Fibroblast of the conjunctiva (primary cell): ENCODE measurements at regions not wholly inside any gene's neighbourhood (a gene's known extent, or its start where the extent isn't known, plus 50 kb on each side); places are given as distances from the start of the nearest gene placed in this dataset.
"Not testable (repeated sequence)": the region's sequence is repeated elsewhere in the genome, so short reads cannot be mapped to it uniquely, and the experiment has no call there.

ENCODE experiments used
- DNase-seq: peaks from one replicate; pipeline ENCODE4 v3.0.0-alpha.2; 2010; ENCODE audit warnings: low read depth

GRCh38 chr5:56686337-56687195, 128.8 kb upstream of the MAP3K1 start:
- DNase-seq: no peak

- no peak for DNase-seq
Observed at GRCh38 chr5:56685503-56686217, 129.7 kb upstream of the MAP3K1 start.

GRCh38 chr5:56684159-56684558, 131.2 kb upstream of the MAP3K1 start:
- DNase-seq: no peak

- DNase-seq: no peak
Observed at GRCh38 chr5:56683733-56684132, 131.6 kb upstream of the MAP3K1 start.

GRCh38 chr5:56683281-56683680, 132.1 kb upstream of the MAP3K1 start:
- DNase-seq: no peak

- no peak for DNase-seq
Observed at GRCh38 chr5:56681346-56681745, 134.0 kb upstream of the MAP3K1 start.

GRCh38 chr5:56680731-56681130, 134.6 kb upstream of the MAP3K1 start:
- DNase-seq: no peak

GRCh38 chr5:56677690-56678305, 137.6 kb upstream of the MAP3K1 start:
- no peak for DNase-seq

GRCh38 chr5:56676091-56676768, 139.1 kb upstream of the MAP3K1 start:
- no peak for DNase-seq

- DNase-seq: no peak
Observed at GRCh38 chr5:56674441-56674840, 140.9 kb upstream of the MAP3K1 start.

GRCh38 chr5:56673171-56673570, 142.2 kb upstream of the MAP3K1 start:
- no peak for DNase-seq

GRCh38 chr5:56671571-56671970, 143.8 kb upstream of the MAP3K1 start:
- DNase-seq: no peak

- DNase-seq: no peak
Observed at GRCh38 chr5:56670916-56671315, 144.4 kb upstream of the MAP3K1 start.

GRCh38 chr5:56669534-56670483, 145.5 kb upstream of the MAP3K1 start:
- no peak for DNase-seq

GRCh38 chr5:56668996-56669395, 146.4 kb upstream of the MAP3K1 start:
- DNase-seq: no peak

GRCh38 chr5:56667692-56668091, 147.7 kb upstream of the MAP3K1 start:
- DNase-seq: no peak

GRCh38 chr5:56666901-56667300, 148.4 kb upstream of the MAP3K1 start:
- DNase-seq: no peak

- not testable (repeated sequence) for DNase-seq
Observed at GRCh38 chr5:56665117-56665516, 150.2 kb upstream of the MAP3K1 start.

- DNase-seq: no peak
Observed at GRCh38 chr5:56664025-56664424, 151.3 kb upstream of the MAP3K1 start.

- no peak for DNase-seq
Observed at GRCh38 chr5:56663523-56663922, 151.8 kb upstream of the MAP3K1 start.

GRCh38 chr5:56662893-56663292, 152.5 kb upstream of the MAP3K1 start:
- DNase-seq: no peak
